DOHH2 (cell line): ENCODE measurements at regions not wholly inside any gene's neighbourhood (a gene's known extent, or its start where the extent isn't known, plus 50 kb on each side); places are given as distances from the start of the nearest gene placed in this dataset.

ENCODE experiments used
- H3F3A ChIP-seq: fragments of 200-600 bp; sonication (generic), shearing (Covaris generic); 2 replicates; pipeline ENCODE4 v1.6.0; 2016; ENCODE audit warnings: antibody characterized with exemption, mild to moderate bottlenecking; ENCODE audit not compliant: control insufficient read depth, insufficient read depth
- H3K27ac ChIP-seq: fragments of 200-600 bp; sonication (generic); 2 replicates; pipeline ENCODE4 v1.5.1; 2014; ENCODE audit warnings: low read depth, mild to moderate bottlenecking, low read length, moderate library complexity
- H3K27me3 ChIP-seq: fragments of 200-600 bp; sonication (generic); 2 replicates; pipeline ENCODE4 v1.6.1; 2014; ENCODE audit warnings: mild to moderate bottlenecking, low read length, mixed read lengths; ENCODE audit not compliant: control insufficient read depth
- H3K36me3 ChIP-seq: fragments of 200-600 bp; sonication (generic); 2 replicates; pipeline ENCODE4 v1.6.1; 2014; ENCODE audit warnings: mild to moderate bottlenecking, low read length, moderate library complexity, mixed read lengths; ENCODE audit not compliant: control insufficient read depth
- H3K4me1 ChIP-seq: fragments of 200-600 bp; sonication (generic); 2 replicates; pipeline ENCODE4 v1.6.1; 2014; ENCODE audit warnings: mild to moderate bottlenecking, low read length, mixed read lengths; ENCODE audit not compliant: control insufficient read depth
- H3K4me2 ChIP-seq: fragments of 200-600 bp; sonication (generic); 2 replicates; pipeline ENCODE4 v1.6.0; 2014; ENCODE audit warnings: mild to moderate bottlenecking, low read length, moderate library complexity
- H3K4me3 ChIP-seq: fragments of 200-600 bp; sonication (generic); 2 replicates; pipeline ENCODE4 v1.5.1; 2014; ENCODE audit warnings: mild to moderate bottlenecking, low read length, mixed read lengths
- H3K79me2 ChIP-seq: fragments of 200-600 bp; sonication (generic); 2 replicates; pipeline ENCODE4 v1.6.1; 2014; ENCODE audit warnings: mild to moderate bottlenecking, low read length, mixed read lengths; ENCODE audit not compliant: control insufficient read depth
- H3K9me2 ChIP-seq: fragments of 200-600 bp; sonication (generic); replicated peaks from 2 replicates; pipeline ENCODE4 v1.6.1; 2014; ENCODE audit warnings: mild to moderate bottlenecking, low read length, mixed read lengths; ENCODE audit not compliant: control insufficient read depth
- H3K9me3 ChIP-seq: fragments of 200-600 bp; sonication (generic); 2 replicates; pipeline ENCODE4 v1.6.1; 2014; ENCODE audit warnings: antibody characterized with exemption, low read length, mixed read lengths; ENCODE audit not compliant: control insufficient read depth, insufficient read depth
- H4K20me1 ChIP-seq: fragments of 200-600 bp; sonication (generic); 2 replicates; pipeline ENCODE4 v1.6.0; 2014; ENCODE audit warnings: low read depth, mild to moderate bottlenecking, antibody characterized with exemption, low read length, moderate library complexity; ENCODE audit not compliant: control insufficient read depth, insufficient read depth
- CTCF ChIP-seq: fragments of 200-600 bp; sonication (generic); IDR thresholded peaks from one replicate; pipeline ENCODE4 v1.5.1; 2014; ENCODE audit warnings: antibody characterized with exemption, mild to moderate bottlenecking, low read depth, low read length; ENCODE audit not compliant: poor library complexity, severe bottlenecking
- EZH2phosphoT487 ChIP-seq: fragments of 200-600 bp; sonication (generic); IDR thresholded peaks from 2 replicates; pipeline ENCODE4 v1.6.1; 2017; ENCODE audit warnings: borderline replicate concordance, mild to moderate bottlenecking, antibody characterized with exemption, low read length, moderate library complexity, mixed read lengths

DNA sequence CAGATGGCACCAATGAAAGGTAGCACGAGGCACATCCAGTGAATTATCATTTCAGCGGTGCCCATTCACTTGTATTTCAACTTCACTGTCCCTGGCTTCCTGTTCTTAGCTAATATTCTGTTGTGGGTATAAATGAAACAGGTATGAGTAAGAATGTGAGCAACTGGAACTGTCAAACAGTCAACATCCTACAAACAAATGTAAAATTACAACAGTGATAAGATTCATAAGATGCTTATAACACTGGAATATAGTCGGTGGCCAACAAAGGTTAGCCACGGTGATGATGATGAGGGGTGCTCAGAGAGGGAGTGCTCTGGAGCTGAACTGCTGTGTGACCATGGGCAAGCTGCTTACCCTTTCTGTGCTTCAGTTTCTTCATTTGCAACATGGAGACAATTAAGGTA lies 74.9 kb upstream of the TOX2 start:
- H3K36me3 ChIP-seq = no peaks in the 10 kb centered on the region
- no peak overlapping the region for H3K4me2 ChIP-seq
- H3K79me2 ChIP-seq = no peaks in the 10 kb centered on the region
- H3K27me3 ChIP-seq = peaks cover 20% of the 10 kb centered on the region
- no peaks in the 10 kb centered on the region for H3K9me3 ChIP-seq
- H3K9me2 ChIP-seq = no peaks in the 10 kb centered on the region
- H3K4me1 ChIP-seq = no peaks in the 10 kb centered on the region
- H3K4me3 ChIP-seq = no peak overlapping the region
- H4K20me1 ChIP-seq = no peaks in the 10 kb centered on the region
- H3K27ac ChIP-seq = no peak overlapping the region
- no peaks in the 10 kb centered on the region for H3F3A ChIP-seq
- TF ChIP-seq CTCF = no peak
- no peak for TF ChIP-seq EZH2phosphoT487

- no peaks in the 10 kb centered on the region for H3K9me3 ChIP-seq
- no peaks in the 10 kb centered on the region for H3K9me2 ChIP-seq
- H3K79me2 ChIP-seq = no peaks in the 10 kb centered on the region
- no peak for TF ChIP-seq CTCF
- TF ChIP-seq EZH2phosphoT487 = no peak
- H3K36me3 ChIP-seq = no peaks in the 10 kb centered on the region
- H3K4me3 ChIP-seq = no peak overlapping the region
- no peaks in the 10 kb centered on the region for H3F3A ChIP-seq
- H3K4me2 ChIP-seq = no peak overlapping the region
- no peaks in the 10 kb centered on the region for H3K4me1 ChIP-seq
- no peak overlapping the region for H3K27ac ChIP-seq
- peaks cover 14% of the 10 kb centered on the region for H3K27me3 ChIP-seq
- no peaks in the 10 kb centered on the region for H4K20me1 ChIP-seq
Observed at GRCh38 chr20:43838703-43839060, 76.0 kb upstream of the TOX2 start.

GRCh38 chr20:43837856-43838702 lies 76.6 kb upstream of the TOX2 start:
- Histone ChIP-seq H3K27me3 (peaks cover 14% of the 10 kb centered on the region), H3K9me2 (no peaks in the 10 kb centered on the region), H3K4me3 (no peak overlapping the region), H4K20me1 (no peaks in the 10 kb centered on the region), H3K9me3 (no peaks in the 10 kb centered on the region), H3K27ac (no peak overlapping the region), H3K4me1 (no peaks in the 10 kb centered on the region), H3F3A (no peaks in the 10 kb centered on the region), H3K79me2 (no peaks in the 10 kb centered on the region), H3K4me2 (no peak overlapping the region), H3K36me3 (no peaks in the 10 kb centered on the region)
- no peak for TF ChIP-seq CTCF
- TF ChIP-seq EZH2phosphoT487 = no peak
